GM12864 (cell line): ENCODE measurements at regions not wholly inside any gene's neighbourhood (a gene's known extent, or its start where the extent isn't known, plus 50 kb on each side); places are given as distances from the start of the nearest gene placed in this dataset.

Source experiments
- DNase-seq: peaks from one replicate; pipeline ENCODE4 v3.0.0-alpha.2; 2011; ENCODE audit warnings: low read depth
- H3K4me3 ChIP-seq: 2 replicates; pipeline ENCODE4 v1.5.1; 2011; ENCODE audit warnings: mild to moderate bottlenecking, low read depth, low read length, control low read depth
- TF ChIP-seq, protein P1 (sequence below): IDR thresholded peaks from 2 replicates; pipeline ENCODE4 v1.5.1; 2011; ENCODE audit warnings: low read depth, mild to moderate bottlenecking, moderate library complexity, low read length, control low read depth, inconsistent platforms; ENCODE audit errors: missing control alignments

DNA sequence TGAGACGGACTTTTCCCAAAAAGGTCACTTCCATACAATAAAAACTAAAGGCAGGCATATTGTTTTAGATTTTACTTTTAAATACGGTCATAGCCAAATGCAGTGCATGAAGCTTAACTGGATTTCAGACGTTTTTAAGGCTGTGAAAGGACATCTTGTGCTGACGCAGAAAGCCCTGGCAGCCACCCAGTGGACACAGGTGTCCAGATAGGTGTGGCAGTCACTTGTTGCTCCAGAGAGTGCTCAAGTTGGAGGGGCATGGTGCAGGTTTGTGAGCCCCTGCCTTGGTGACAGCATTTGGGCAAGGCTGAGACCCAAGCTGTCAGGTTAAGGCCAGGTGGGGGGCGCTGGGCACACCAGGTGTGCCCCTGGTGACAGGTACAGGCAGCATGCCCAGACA, 135.8 kb upstream of the TBL1X start:
- no peak overlapping the region for H3K4me3 ChIP-seq
- DNase-seq = no peak
- TF ChIP-seq, protein P1, sequence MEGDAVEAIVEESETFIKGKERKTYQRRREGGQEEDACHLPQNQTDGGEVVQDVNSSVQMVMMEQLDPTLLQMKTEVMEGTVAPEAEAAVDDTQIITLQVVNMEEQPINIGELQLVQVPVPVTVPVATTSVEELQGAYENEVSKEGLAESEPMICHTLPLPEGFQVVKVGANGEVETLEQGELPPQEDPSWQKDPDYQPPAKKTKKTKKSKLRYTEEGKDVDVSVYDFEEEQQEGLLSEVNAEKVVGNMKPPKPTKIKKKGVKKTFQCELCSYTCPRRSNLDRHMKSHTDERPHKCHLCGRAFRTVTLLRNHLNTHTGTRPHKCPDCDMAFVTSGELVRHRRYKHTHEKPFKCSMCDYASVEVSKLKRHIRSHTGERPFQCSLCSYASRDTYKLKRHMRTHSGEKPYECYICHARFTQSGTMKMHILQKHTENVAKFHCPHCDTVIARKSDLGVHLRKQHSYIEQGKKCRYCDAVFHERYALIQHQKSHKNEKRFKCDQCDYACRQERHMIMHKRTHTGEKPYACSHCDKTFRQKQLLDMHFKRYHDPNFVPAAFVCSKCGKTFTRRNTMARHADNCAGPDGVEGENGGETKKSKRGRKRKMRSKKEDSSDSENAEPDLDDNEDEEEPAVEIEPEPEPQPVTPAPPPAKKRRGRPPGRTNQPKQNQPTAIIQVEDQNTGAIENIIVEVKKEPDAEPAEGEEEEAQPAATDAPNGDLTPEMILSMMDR = no peak

DNA sequence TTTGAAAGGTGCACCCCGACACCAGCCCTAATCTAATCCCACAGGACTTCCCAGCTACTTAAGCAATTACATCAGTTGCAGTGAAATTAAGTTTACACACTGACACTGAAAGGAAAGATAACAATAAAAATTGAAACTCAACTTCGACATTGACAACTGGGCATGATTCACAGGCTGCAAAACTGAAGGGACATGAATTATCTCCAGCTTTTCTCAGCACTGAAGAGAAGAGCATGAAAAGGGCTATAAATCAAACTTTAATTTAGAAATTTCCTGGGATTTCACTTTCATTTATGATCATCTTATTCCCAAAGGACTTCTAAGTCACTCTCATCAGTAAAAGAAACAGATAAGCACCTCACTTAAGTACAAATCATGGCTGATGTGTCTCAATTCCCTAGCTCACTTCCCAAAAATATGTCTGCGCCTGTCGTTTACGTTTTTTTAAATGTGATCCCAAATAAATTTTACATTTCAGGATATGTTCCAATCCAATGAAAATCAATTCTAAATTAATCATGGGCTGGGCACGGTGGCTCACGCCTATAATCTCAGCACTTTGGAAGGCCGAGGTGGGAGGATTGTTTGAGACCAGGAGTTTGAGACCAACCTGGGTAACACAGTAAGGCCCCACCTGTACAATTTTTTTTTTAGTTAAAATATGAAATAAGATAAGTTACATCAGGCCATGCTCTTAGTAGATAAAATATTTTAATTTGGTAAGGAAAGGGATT, 134.4 kb upstream of the TBL1X start:
- TF ChIP-seq, protein P1 = no peak
- no peak for DNase-seq
- no peak overlapping the region for H3K4me3 ChIP-seq

DNA sequence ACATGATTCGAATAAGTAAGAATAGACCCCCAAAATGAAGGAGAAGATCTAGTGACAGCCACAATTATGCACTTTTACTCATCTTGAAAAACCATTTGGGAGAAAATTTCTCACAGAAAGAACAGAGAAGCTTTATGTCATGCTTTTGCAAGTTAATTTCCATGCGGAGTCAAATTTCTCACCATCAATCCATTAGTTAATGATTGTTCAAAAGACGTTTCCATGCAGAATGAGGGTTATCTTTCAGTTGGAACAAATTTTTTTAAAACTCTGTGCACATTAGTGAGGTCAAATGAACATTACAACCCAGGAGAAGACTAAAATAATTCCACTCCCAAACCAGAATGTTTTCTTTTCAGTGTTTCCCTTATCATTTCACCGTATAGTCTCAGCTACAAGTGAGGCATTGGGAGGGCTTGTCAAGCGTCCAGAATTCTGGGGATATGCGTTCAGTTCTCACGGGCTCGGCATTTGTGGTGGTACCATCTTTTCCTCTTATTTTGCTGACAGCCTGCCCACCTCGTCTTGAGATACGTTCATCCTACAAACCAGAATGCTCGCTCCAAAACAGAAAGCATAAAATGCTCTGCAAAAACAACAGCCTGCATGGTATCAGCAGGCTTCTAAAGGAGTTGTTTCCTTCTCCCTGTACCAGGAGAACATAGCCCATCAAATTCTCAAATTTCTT, 130.8 kb upstream of the TBL1X start:
- TF ChIP-seq, protein P1 = no peak

DNA sequence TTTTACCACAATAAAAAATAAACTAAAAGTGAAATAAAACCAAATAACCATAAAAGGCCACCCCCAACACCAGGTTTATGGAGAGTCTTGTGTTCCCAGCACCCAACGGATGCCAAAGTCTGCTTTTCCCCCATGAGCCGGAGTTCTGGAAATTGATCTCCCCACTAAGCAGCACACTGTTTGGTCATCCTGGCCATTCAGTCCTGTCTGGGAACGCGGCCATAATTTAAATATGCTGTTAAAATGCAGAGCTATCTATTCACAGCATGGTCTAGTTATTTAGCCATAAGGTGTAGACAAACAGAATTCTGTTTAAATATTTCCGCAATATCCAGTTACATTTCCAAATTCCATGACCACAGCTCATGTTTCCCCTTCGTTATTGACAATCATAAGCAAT, 129.6 kb upstream of the TBL1X start:
- DNase-seq = no peak
- no peak overlapping the region for H3K4me3 ChIP-seq
- TF ChIP-seq, protein P1 = no peak

More for the DNA sequence above, 130.8 kb upstream of the TBL1X start:
- H3K4me3 ChIP-seq = no peak overlapping the region
- no peak for DNase-seq

DNA sequence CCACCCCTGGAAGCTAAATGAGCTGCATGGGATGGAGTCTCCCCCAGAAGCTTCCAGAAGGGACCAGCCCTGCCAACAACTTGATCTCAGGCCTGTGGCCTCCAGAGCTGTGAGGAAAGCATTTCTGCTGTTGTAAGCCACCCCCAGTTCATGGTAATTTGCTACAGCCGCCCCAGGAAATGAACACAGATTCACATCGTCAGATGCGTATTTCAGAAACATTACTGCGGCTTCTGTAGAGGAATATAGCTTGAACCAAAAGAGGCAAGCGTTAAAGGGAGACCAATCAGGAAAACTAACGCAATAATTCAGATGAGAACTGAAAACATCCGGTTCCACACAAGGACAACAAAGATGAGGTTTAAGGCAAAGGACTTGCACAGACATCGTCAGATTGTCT, 128.4 kb upstream of the TBL1X start:
- no peak overlapping the region for H3K4me3 ChIP-seq
- TF ChIP-seq, protein P1 = no peak
- no peak for DNase-seq

DNA sequence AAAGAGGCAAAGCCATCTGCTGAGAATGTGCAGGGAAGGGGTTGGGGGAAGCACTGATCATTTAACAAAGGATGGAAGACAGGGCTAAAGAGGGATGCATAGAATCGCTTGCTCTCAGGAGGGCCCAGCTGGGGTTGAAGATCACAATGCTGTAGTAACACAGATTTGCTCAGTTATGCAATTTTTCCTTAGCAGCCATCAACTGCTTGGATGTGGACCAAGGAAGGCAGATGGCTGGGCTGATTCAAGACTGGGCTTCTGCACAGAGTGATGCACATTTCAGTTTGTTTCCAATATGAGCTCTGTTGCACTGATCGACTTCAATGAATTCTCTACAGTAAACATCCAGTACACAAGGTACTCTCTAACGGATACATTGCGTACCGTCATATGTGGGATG, 127.8 kb upstream of the TBL1X start:
- H3K4me3 ChIP-seq = no peak overlapping the region
- no peak for DNase-seq
- TF ChIP-seq, protein P1 = no peak
